Naive B cell (primary cell): ENCODE measurements at regions not wholly inside any gene's neighbourhood (a gene's known extent, or its start where the extent isn't known, plus 50 kb on each side); places are given as distances from the start of the nearest gene placed in this dataset.
"Not testable (repeated sequence)": the region's sequence is repeated elsewhere in the genome, so short reads cannot be mapped to it uniquely, and the experiment has no call there.

Experiments used
- ATAC-seq, 2 donors: fragments of 150-1000 bp; cut with Tn5 transposase; 2 replicates each; pipeline ENCODE4 v1.10.0; 2021; ENCODE audit warnings: low read depth in 2 of 2, mild to moderate bottlenecking in 2 of 2, moderate library complexity in 2 of 2
- DNase-seq: peaks from one replicate; pipeline ENCODE4 v3.0.0; 2022
- H3K27ac Mint-ChIP-seq, 6 donors: one replicate each; pipeline ENCODE4 v1.8.0; 2020 to 2022; ENCODE audit warnings: mild to moderate bottlenecking in 6 of 6, mixed read lengths in 6 of 6, moderate library complexity in 5 of 6, inconsistent platforms in 2 of 6
- H3K27me3 Mint-ChIP-seq, 3 donors: one replicate each; pipeline ENCODE4 v1.8.0; 2021 to 2022; ENCODE audit warnings: mixed read lengths in 3 of 3, mild to moderate bottlenecking in 1 of 3
- H3K36me3 Mint-ChIP-seq, 2 donors: one replicate each; pipeline ENCODE4 v1.8.0; 2020 to 2022; ENCODE audit warnings: mixed read lengths in 2 of 2, inconsistent platforms in 1 of 2, mild to moderate bottlenecking in 1 of 2
- H3K4me1 Mint-ChIP-seq, 3 donors: one replicate each; pipeline ENCODE4 v1.8.0; 2020 to 2022; ENCODE audit warnings: mixed read lengths in 3 of 3, inconsistent platforms in 1 of 3, mild to moderate bottlenecking in 1 of 3, moderate library complexity in 1 of 3
- H3K4me3 Mint-ChIP-seq, 8 donors: one replicate each; pipeline ENCODE4 v1.8.0; 2020 to 2022; ENCODE audit warnings: mild to moderate bottlenecking in 8 of 8, mixed read lengths in 8 of 8, moderate library complexity in 8 of 8, inconsistent platforms in 2 of 8
- H3K9me3 Mint-ChIP-seq, 7 donors: one replicate each; pipeline ENCODE4 v1.8.0; 2020 to 2022; ENCODE audit warnings: mixed read lengths in 7 of 7, mild to moderate bottlenecking in 5 of 7, inconsistent platforms in 2 of 7, moderate library complexity in 1 of 7

DNA sequence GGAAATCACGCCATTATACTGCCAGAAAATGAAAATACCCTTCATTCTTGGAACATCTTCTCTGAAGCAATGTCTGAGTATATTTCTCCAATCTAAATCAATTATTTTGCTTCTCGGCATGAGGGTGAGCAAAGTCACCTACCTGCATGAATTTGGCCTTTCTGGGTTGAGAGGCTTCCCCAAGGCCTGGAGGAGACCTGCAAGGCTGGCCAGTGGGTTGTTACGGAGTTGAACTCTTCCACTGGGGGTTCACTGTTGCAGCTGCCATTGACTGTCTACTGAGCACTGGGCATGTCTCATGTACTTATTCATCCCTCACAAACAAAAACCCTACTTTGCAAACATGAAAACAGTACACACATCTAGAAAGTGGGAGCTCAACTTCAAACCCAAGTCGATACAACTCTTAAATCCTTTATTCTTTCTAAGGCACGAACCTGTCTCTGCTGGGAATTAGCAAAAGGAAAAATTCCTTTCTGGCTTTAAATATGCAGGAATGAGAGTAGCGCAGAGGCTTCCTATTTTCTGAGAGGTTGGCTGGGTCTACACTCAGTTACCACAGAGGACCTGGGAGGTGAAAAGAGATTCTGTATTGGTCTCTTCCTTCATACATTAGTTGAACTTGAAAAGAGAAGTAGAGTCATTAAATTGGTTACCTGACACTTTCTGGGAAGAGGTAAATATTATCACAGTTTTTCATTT, 87.6 kb upstream of the SGK1 start:
- Mint-ChIP-seq H3K4me3 (no peak overlapping the region), H3K9me3 (peaks cover 0 to 1% (median 0%) of the 10 kb centered on the region in 7 donors), H3K4me1 (peaks cover 0 to 16% (median 9%) of the 10 kb centered on the region in 3 donors), H3K27ac (no peak overlapping the region), H3K27me3 (peaks cover 0 to 3% (median 0%) of the 10 kb centered on the region in 3 donors), H3K36me3 (no peaks in the 10 kb centered on the region)
- DNase-seq (no peak), ATAC-seq (no peak)

DNA sequence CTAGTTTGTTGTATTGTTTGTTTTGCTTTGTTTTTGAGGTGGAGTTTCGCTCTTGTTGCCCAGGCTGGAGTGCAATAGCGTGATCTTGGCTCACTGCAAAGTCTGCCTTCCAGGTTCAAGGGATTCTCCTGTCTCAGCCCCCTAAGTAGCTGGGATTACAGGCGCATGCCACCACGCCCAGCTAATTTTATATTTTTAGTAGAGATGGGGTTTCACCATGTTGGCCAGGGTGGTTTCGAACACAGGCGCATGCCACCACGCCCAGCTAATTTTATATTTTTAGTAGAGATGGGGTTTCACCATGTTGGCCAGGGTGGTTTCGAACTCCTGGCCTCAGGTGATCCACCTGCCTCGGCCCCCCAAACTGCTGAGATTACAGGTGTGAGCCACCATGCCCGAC, 85.4 kb upstream of the SGK1 start:
- H3K4me3 Mint-ChIP-seq, H3K27ac Mint-ChIP-seq, DNase-seq, H3K9me3 Mint-ChIP-seq, H3K36me3 Mint-ChIP-seq, ATAC-seq, H3K27me3 Mint-ChIP-seq: not testable (repeated sequence)
- H3K4me1 Mint-ChIP-seq = peaks cover 0 to 24% (median 13%) of the 10 kb centered on the region in 3 donors

DNA sequence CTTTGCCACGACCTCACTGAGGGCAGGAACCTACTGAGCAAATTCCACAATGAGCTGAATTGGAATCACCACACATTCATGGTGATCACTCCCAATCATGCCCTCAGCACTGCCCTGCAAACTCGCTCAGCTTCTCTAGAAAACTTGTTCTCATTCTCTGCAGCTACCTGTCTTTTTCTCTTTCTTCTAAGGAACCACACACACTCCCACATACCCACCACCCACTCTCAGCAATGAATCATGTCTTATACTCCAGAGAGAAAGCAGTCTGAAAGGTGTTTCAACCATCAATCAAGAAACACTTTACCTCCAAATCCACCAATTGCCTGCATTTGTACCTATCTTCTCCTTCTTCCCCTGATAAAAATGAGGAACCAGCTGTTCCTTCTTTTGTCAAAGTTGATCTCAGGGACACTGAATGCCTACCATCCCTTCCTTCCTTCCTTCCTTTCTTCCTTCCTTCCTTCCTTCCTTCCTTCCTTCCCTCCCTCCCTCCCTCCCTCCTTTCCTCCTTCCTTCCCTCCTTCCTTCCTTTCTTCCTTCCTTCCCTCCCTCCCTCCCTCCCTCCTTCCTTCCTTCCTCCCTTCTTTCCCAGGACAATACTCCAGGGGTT, 84.6 kb upstream of the SGK1 start:
- Mint-ChIP-seq H3K4me1 (peaks cover 0 to 29% (median 14%) of the 10 kb centered on the region in 3 donors), H3K27ac (peak overlapping the region in 2 of 6 donors; percentile 46 to 77), H3K9me3 (peaks cover 0 to 3% (median 0%) of the 10 kb centered on the region in 7 donors), H3K36me3 (no peaks in the 10 kb centered on the region), H3K27me3 (no peaks in the 10 kb centered on the region), H3K4me3 (no peak overlapping the region)
- ATAC-seq (no peak), DNase-seq (no peak)

DNA sequence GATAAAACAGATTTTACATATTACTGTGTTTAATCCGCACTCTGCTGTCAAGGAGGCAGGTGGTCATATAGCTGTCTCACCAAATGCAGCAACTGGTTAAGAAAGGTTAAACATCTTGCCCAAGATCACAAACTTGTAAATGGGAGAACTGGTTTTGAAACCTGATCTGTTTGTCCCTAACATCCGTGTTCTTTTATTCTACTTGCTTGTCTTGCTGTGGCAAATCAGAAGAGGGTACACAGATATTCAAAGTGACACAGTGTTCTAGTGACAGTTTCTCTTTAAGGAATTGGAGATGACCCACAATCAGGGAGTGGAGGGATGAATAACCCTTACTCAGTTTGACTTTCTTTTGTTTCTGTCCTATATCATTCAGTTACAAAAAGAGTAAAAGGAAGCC, 83.0 kb upstream of the SGK1 start:
- DNase-seq (no peak), ATAC-seq (no peak)
- no peaks in the 10 kb centered on the region for H3K27me3 Mint-ChIP-seq
- H3K4me1 Mint-ChIP-seq = peaks cover 0 to 29% (median 14%) of the 10 kb centered on the region in 3 donors
- H3K36me3 Mint-ChIP-seq = no peaks in the 10 kb centered on the region
- H3K4me3 Mint-ChIP-seq = no peak overlapping the region
- H3K27ac Mint-ChIP-seq = no peak overlapping the region
- peaks cover 0 to 3% (median 0%) of the 10 kb centered on the region in 7 donors for H3K9me3 Mint-ChIP-seq

DNA sequence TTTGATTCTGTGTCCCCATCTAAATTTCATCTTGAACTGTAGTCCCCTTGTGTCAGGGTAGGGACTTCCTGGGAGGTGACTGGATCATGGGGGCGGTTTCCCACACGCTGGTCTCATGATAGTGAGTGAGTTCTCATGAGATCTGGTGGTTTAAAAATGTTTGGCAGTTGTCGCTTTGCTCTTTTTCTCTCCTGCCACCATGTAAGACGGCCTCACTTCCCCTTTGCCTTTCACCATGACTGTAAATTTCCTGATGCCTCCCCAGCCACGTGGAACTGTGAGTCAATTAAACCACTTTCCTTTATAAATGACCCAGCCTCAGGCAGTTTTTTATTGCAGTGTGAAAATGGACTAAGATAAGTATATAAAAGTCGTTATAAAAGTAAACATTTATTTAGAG, 80.5 kb upstream of the SGK1 start:
- Mint-ChIP-seq H3K4me1 (peaks cover 0 to 27% (median 14%) of the 10 kb centered on the region in 3 donors), H3K27ac (peak overlapping the region in 1 of 6 donors; percentile 62), H3K4me3 (peak overlapping the region in 1 of 8 donors; percentile 29), H3K27me3 (no peaks in the 10 kb centered on the region), H3K9me3 (peaks cover 0 to 3% (median 0%) of the 10 kb centered on the region in 7 donors), H3K36me3 (no peaks in the 10 kb centered on the region)
- DNase-seq = no peak
- ATAC-seq = peak; percentile 59 to 65

DNA sequence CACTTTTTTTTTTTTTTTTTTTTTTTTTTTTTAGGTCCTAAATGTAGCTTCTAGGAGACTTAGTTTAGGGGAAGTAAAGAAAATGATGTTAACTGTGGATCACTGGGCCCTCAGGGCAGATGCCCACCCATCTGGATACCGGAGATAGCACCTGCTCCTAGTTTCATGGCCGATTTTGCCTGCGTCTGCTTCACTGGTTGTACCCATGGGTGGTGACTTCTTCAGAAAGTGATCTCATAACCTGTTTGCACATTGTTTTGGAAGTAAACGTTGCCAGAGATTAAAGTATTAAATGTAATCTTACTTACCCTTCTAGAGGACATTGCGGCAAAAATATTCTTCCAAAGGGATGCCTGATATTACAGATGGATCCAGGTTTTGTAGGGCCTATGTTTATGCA, 79.8 kb upstream of the SGK1 start:
- no peaks in the 10 kb centered on the region for H3K27me3 Mint-ChIP-seq
- peaks cover 0 to 19% (median 10%) of the 10 kb centered on the region in 3 donors for H3K4me1 Mint-ChIP-seq
- H3K36me3 Mint-ChIP-seq = no peaks in the 10 kb centered on the region
- peaks cover 0 to 3% (median 0%) of the 10 kb centered on the region in 7 donors for H3K9me3 Mint-ChIP-seq
- H3K27ac Mint-ChIP-seq = no peak overlapping the region
- no peak for ATAC-seq
- no peak for DNase-seq
- H3K4me3 Mint-ChIP-seq = no peak overlapping the region

DNA sequence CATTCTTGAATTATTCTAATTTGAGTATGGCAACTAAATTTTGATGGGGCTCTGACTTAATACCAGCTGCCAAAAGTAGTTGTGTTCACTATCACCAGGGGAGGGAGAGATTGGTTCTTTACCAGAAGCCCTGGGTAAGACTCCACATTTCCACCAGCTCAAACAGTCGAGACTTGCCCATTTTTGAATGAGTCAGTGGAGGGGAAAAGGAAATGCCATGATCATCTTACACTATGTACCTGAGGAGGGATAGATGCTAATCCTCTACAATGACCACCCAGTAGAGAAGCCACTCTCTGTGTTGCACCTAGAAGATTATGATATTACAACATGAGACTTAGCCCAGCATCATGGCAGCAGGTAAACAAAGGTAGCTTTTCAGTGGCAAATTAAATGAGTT, 77.0 kb upstream of the SGK1 start:
- DNase-seq (no peak), ATAC-seq (no peak)
- Mint-ChIP-seq H3K27ac (peak overlapping the region in 1 of 6 donors; percentile 46), H3K9me3 (peaks cover 0 to 3% (median 0%) of the 10 kb centered on the region in 7 donors), H3K36me3 (no peaks in the 10 kb centered on the region), H3K4me1 (peaks cover 0 to 12% (median 4%) of the 10 kb centered on the region in 3 donors), H3K27me3 (no peaks in the 10 kb centered on the region), H3K4me3 (no peak overlapping the region)

DNA sequence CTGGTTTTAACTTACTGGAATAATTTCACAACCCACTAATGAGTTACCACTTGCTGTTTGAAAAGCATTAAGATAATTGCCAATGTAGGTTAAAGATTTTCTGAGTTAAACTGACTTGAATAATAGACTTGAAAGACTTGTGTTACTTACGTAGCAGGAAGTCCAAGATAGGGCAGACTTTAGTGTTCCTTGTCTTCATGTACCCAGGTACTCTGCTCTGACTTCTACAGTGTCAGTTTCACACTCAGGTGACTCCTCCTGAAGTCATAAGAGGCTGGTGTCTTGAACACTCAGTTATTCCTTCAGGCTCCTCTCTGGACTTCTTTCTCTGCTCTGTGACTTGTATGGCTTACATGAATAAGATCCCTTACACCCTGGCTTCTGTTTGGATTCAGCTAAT, 76.3 kb upstream of the SGK1 start:
- Mint-ChIP-seq H3K4me3 (no peak overlapping the region), H3K27ac (peak overlapping the region in 1 of 6 donors; percentile 46)

DNA sequence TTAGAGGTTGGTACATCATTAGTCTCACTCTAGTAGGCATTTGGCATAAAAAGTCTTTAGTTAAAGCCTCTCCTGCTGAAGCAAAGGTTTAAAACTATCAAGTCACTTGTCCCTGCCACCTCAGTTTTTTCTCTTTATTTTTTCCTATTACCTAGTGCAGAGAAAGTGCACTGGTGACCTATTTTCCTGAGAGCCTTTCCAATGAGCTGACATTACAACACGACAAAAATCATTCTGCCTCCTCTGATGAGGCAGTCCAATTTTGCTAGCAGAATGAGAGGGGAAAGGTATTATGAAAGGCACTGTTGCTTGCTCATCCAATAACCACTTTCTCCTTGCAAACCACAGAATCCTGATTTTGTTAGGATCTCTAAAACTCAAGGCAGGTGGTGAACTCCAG, 73.3 kb upstream of the SGK1 start:
- ATAC-seq (no peak), DNase-seq (no peak)
- H3K4me3 Mint-ChIP-seq = no peak overlapping the region
- H3K4me1 Mint-ChIP-seq = no peaks in the 10 kb centered on the region
- H3K9me3 Mint-ChIP-seq = peaks cover 0 to 3% (median 0%) of the 10 kb centered on the region in 7 donors
- H3K27me3 Mint-ChIP-seq = no peaks in the 10 kb centered on the region
- H3K27ac Mint-ChIP-seq = no peak overlapping the region
- no peaks in the 10 kb centered on the region for H3K36me3 Mint-ChIP-seq

More for the DNA sequence above, 76.3 kb upstream of the SGK1 start:
- peaks cover 0 to 3% (median 0%) of the 10 kb centered on the region in 7 donors for H3K9me3 Mint-ChIP-seq
- H3K4me1 Mint-ChIP-seq = peaks cover 0 to 10% (median 4%) of the 10 kb centered on the region in 3 donors
- no peak for DNase-seq
- no peak for ATAC-seq
- H3K27me3 Mint-ChIP-seq = no peaks in the 10 kb centered on the region
- H3K36me3 Mint-ChIP-seq = no peaks in the 10 kb centered on the region

DNA sequence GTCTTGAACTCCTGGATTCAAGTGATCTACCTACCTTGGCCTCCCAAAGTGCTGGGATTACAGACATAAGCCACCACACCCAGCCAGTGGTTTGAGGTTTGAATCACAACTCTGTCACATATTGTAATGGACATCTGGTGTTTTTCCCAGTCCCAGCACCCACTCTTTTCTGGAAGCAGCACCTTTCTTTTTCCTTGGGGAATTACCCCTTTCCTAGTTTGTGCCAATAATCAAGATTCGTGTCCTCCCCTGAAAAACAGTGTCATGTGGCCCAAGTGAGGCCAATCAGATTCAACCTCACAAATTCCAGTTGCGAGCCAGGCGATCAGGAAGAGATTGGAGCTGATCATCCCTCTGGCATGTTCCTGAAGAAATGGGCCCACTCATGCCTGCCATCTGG, 71.7 kb upstream of the SGK1 start:
- no peaks in the 10 kb centered on the region for H3K4me1 Mint-ChIP-seq
- H3K27me3 Mint-ChIP-seq = no peaks in the 10 kb centered on the region
- H3K4me3 Mint-ChIP-seq = no peak overlapping the region
- H3K9me3 Mint-ChIP-seq = peaks cover 0 to 3% (median 0%) of the 10 kb centered on the region in 7 donors
- H3K36me3 Mint-ChIP-seq = no peaks in the 10 kb centered on the region
- DNase-seq (no peak), ATAC-seq (no peak)
- H3K27ac Mint-ChIP-seq = no peak overlapping the region

DNA sequence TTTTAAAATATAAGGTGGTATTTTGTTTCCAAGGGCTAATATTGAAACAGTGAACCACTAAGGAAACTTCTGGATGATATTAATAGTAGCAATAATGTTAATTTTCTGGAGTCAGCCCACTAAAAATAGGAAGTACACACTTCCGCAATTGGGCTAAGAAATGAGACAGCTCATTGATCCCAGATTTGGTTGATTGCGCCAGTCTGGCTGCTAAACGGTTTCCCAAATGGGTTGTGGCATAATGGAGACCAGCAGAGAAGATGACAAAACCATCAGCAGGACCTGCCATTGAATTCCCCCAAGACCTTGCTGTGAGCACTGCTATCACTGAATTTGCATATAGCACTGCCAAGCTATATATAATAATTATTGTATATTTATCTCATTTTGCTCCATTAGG, 71.2 kb upstream of the SGK1 start:
- ATAC-seq = peak in 1 of 2 donors; percentile 42

DNA sequence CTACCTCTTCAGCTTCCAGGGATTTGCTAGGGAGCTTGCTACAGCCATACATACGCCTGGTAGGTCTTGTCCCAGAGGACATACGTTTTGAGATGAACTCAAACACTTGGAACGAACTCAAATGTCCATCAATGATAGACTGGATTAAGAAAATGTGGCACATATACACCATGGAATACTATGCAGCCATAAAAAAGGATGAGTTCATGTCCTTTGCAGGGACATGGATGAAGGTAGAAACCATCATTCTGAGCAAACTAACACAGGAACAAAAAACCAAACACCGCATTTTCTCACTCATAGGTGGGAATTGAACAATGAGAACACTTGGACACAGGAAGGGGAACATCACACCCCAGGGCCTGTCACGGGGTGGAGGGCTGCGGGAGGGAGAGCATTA, 68.6 kb upstream of the SGK1 start:
- H3K27me3 Mint-ChIP-seq, DNase-seq, H3K4me3 Mint-ChIP-seq, H3K4me1 Mint-ChIP-seq, H3K36me3 Mint-ChIP-seq, H3K9me3 Mint-ChIP-seq, ATAC-seq: not testable (repeated sequence)
- peak overlapping the region in 1 of 6 donors; percentile 44 for H3K27ac Mint-ChIP-seq

More for the DNA sequence above, 71.2 kb upstream of the SGK1 start:
- Mint-ChIP-seq H3K4me1 (no peaks in the 10 kb centered on the region), H3K36me3 (no peaks in the 10 kb centered on the region), H3K27ac (no peak overlapping the region), H3K27me3 (no peaks in the 10 kb centered on the region), H3K9me3 (peaks cover 0 to 3% (median 0%) of the 10 kb centered on the region in 7 donors), H3K4me3 (no peak overlapping the region)
- DNase-seq = no peak

DNA sequence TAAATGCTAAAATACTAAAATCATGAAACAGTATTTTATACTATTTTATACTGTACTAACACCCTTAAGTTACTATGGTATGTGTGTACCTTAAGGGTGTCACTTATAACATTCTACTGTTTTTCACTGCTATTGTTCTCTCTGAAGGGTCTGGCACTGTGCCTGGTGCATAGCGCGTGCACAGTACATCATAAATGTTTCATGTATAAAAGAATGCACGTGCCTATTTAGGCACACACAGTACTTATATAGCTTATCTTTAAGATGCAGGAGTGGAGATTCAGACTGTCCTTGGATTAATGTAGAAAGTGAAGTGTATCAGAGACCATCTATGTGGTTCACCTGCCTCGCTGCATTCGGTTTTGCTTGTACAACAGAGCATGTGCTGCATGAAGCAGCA, 64.0 kb upstream of the SGK1 start:
- Mint-ChIP-seq H3K4me1 (peaks cover 0 to 2% (median 0%) of the 10 kb centered on the region in 3 donors), H3K4me3 (no peak overlapping the region), H3K27me3 (no peaks in the 10 kb centered on the region), H3K27ac (no peak overlapping the region), H3K36me3 (no peaks in the 10 kb centered on the region), H3K9me3 (peaks cover 0 to 3% (median 0%) of the 10 kb centered on the region in 7 donors)
- ATAC-seq (no peak), DNase-seq (no peak)

DNA sequence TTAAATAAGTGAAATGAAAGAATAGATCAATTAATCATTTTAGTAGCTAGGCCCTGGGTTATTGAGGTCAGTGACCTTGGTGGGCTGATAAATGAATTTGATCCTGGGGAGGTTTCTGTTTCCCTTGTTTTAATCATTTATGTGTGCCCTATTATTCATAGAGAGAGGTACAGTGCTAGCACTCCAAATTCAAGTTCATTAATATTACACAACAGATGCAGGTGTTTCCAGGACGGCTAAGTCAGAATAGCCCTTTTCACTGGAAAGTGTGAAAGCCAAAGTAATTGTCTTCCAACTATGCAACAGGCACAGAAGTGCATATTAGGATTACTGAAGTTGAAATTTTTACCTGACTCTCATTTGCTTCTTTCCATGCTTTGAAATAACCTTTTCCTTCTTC, 61.7 kb upstream of the SGK1 start:
- H3K4me3 Mint-ChIP-seq = no peak overlapping the region
- peaks cover 0 to 4% (median 3%) of the 10 kb centered on the region in 3 donors for H3K4me1 Mint-ChIP-seq
- DNase-seq = no peak
- peak overlapping the region in 2 of 6 donors; percentile 15 to 82 for H3K27ac Mint-ChIP-seq
- no peaks in the 10 kb centered on the region for H3K36me3 Mint-ChIP-seq
- ATAC-seq = no peak
- no peaks in the 10 kb centered on the region for H3K27me3 Mint-ChIP-seq
- peaks cover 0 to 5% (median 0%) of the 10 kb centered on the region in 7 donors for H3K9me3 Mint-ChIP-seq
